Stimulated activated naive CD4-positive, alpha-beta T cell treated with Interleukin-2 at 50 U/mL for 16 hours (primary cell): ENCODE measurements at regions not wholly inside any gene's neighbourhood (a gene's known extent, or its start where the extent isn't known, plus 50 kb on each side); places are given as distances from the start of the nearest gene placed in this dataset.
"Not testable (repeated sequence)": the region's sequence is repeated elsewhere in the genome, so short reads cannot be mapped to it uniquely, and the experiment has no call there.

Source experiments
- DNase-seq: peaks from one replicate; lab custom pipeline; 2025; lab: John Stamatoyannopoulos, UW

DNA sequence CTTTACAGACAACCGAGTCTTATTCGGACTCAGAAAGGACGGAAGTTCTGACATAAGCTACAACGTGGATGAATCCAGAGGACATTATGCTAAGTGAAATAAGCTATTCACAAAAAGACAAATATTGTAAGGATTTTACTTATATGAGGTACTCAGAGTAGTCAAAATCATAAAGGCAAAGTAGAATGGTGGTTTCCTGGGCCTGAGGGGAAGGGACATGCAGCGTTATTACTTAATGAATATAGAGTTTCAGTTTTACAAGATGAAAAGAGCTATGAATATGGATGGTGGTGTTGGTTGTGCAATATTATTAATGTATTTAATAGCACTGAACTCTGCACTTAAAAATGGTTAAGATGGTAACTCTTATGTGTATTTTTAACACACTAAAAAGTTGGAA, 419.1 kb upstream of the SGCG start:
- no peak for DNase-seq

DNA sequence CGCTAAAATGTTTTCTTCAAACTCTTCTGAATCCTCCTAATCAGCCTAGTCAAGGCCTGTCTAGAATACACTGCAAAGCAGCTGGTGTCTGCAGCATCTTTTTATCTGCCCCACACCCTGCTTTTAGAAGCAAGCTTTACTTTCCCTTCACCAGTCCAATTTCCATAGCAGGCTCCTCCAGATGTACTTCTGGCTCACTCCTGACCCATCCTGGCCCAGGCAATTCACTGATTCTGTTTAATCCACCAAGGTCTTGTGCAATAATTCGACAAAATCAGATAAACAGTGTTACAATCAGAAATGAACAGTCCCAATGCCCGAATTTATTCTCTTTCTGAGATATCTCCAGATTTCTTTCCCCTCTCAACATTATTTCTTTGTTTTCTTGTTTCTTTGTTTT, 415.2 kb upstream of the SGCG start:
- no peak for DNase-seq

GRCh38 chr13:22770891-22771290, 409.9 kb upstream of the SGCG start:
- DNase-seq, result no peak

DNA sequence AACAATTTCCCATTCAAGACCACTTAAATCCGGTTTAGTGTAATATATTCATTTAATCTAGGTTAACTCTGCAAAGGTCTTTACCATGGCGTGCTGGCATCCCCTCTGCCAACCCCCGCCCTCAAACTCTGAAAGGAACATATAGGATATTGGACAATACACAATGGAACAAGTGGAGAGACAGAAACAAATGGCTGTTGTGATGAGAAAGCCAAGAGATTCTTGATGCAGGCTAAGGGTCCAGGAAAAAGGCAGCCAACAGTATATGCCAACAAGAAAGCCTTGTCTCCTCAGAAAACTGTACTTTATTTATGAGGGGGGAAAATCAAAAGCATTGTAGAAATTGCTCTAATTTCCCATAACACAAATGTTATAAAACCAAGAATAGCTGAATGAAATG, 407.3 kb upstream of the SGCG start:
- no peak for DNase-seq

DNA sequence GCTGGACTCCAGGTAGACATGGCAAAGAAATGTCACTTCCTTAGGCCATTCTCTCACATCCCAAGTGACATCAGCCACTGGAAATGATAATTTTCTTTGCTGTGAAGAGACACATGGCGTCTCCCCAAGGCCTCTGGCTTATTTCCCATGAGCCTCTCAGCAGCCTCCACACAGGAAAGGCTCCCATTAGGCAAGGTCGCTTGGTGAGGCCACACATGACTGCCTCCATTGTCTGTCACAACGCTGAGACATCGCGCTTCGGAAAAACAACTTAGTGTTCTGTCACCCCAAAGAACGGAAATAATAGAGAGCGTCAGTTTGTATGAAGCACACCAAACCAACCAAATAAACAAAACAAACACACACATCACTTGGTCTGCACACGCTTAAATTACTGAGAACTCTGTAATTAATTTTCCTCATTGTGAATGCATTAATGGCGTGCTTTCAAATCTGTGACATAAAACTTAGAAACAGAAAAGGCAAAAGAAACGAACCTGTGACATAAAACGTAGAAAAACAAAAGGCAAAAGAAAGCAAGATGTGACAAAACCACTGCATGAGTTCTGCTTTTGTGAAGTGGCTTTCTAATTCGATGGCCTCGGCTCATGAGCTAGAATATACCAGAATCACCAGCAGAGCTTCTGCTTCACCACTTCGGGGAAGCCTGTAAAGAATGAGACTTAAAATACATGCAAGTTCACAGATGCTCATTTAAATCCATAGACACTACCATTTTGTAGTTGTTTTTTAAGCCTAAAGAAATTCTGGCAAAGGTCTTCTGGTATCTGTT, 404.2 kb upstream of the SGCG start:
- no peak for DNase-seq

DNA sequence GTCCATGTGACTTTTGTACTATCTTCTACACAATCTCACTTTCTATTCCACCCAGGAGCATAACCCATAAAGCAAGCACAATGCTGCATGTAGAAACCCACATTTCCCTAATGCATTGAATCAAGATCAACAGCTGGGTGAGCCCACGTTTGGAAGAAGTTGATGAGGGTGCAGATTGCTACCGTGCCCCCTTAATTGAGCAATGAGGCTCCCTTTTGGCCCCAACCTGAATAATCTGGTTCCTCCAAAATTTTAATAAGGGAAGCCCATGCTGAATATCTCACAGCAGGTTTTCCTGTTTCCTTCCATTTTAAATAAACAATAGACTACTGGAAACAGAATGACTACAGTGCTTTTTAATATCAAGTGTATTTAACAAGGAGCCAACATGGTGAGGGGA, 403.6 kb upstream of the SGCG start:
- DNase-seq, result no peak

GRCh38 chr13:22789027-22789593, 391.7 kb upstream of the SGCG start:
- no peak for DNase-seq

DNA sequence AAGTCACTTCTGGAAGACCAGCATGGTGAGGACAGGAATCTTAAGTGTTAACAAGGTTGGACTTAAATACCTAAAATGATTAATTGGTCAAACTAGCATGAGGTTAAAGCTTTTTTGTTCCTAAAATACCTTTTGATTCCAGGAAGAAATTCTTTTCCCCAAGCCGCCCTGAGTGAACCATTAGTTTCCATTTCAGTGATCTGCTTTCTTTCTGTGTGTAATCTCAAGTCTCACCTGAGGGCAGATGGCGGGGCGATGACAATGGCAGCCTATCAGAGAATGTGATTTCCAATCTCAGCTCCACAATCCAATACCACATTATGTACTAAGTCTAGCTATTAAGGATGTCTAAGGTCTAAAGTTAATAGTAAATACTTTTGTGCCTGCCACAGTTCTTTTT, 390.9 kb upstream of the SGCG start:
- no peak for DNase-seq

- no peak for DNase-seq
Measured at GRCh38 chr13:22793598-22794134, 387.1 kb upstream of the SGCG start.

GRCh38 chr13:22800526-22801401, 380.0 kb upstream of the SGCG start:
- DNase-seq, result no peak

- DNase-seq, result no peak
Measured at GRCh38 chr13:22801402-22802003, 379.3 kb upstream of the SGCG start.

DNA sequence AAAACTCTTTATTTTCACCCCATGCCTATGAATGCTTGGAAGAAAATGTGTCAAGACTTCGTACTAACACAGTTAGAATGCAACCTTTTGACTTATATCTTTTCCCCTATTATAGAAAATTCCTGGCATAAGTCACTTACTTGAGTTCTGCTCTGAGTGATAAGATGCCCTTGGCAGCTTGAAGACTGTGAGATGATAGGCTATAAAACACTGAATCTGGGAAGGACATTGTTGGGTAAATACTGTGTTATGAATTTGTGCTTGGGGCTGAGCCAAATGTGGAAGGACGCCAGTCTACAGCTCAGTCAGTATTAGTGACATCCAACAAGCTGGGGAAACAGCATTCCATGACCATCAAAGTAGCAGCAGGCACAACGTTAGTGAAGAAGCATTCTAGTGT, 368.0 kb upstream of the SGCG start:
- no peak for DNase-seq

DNA sequence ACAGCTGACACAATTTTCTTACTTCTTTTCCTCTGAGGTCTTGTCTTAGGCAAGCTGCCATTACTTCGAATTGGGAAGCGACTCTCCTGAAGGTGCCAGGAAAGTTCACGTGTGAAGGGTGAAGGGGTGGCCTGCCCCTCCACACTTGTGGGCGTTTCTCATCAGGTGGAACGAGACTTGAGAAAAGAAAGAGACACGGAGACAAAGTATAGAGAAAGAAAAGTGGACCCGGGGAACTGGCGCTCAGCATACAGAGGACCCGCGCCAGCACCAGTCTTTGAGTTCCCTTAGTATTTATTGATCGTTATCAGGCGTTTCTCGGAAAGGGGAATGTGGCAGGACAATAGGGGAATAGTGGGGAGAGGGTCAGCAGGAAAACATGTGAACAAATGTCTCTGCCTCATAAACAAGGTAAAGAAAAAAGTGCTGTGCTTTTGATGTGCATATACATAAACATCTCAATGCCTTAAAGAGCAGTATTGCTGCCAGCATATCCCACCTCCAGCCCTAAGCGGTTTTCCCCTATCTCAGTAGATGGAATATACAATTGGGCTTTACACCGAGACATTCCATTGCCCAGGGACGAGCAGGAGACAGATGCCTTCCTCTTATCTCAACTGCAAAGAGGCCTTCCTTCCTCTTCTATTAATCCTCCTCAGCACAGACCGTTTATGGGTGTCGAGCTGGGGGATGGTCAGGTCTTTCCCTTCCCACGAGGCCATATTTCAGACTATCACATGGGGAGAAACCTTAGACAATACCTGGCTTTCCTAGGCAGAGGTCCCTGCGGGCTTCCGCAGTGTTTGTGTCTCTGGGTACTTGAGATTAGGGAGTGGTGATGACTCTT, 367.0 kb upstream of the SGCG start:
- DNase-seq, result not testable (repeated sequence)

- not testable (repeated sequence) for DNase-seq
Measured at GRCh38 chr13:22814433-22814832, 366.3 kb upstream of the SGCG start.

- DNase-seq, result no peak
Measured at GRCh38 chr13:22821589-22821988, 359.2 kb upstream of the SGCG start.

DNA sequence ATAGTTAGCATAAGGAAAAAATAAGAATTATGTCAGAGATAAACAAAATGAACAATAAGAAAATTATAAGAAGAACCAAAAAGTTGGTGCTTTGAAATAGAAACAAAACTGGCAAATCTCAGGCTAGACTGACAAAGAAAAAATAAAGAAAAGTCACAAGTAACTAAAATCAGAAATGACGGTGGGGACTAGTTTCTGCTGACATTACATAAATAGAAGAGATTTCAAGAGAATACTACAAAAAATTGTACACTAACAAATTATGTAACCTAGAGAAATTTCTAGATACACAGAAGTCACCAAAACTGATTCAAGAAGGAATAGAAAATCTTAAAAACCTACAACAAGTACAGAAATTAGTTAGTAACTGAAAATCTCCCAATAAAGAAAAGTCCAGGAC, 355.6 kb upstream of the SGCG start:
- DNase-seq, result no peak

GRCh38 chr13:22828081-22828480, 352.7 kb upstream of the SGCG start:
- no peak for DNase-seq

GRCh38 chr13:22836475-22836874, 344.3 kb upstream of the SGCG start:
- DNase-seq, result no peak

- no peak for DNase-seq
Measured at GRCh38 chr13:22837980-22838647, 342.7 kb upstream of the SGCG start.

DNA sequence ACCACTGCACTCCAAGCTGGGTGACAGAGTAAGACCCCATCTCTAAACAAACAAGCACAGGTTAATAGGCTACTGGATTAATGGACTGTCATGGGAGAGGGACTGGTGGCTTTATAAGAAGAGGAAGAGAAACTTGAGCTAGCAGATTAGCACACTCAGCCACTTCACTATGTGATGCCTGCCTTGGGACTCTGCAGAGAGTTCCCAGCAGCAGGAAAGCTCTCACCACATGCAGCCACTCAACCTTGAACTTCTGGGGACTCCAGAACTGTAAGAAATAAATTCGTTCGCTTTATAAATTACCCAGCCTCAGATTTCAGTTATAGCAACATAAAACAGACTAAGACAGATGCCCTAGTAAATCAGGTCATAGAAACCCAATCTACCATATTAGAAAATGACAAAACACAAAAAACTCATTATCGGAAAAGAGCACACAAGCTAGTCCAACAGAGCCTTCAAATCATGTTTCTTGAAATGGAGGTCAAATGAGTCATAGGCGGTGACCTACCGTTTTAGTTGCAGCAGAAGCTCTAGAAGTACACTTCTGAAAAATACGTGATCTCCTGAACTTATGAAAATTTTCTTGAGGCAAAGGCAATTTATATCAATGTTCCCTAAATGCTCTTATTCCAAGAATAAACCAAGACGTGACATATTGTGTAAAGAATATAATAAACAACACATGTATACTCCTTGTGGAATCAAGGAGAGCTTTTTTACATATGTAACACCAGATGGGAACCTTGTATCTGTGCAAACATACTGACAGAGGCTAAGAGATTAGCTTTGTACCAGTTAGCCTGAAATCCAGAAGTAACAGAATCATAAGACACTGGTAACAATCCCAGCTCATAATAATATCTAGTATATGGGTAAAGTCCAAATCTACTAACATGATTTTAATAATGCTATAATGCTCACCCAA, 340.9 kb upstream of the SGCG start:
- DNase-seq, result no peak
